ENCODE measurements at regions not wholly inside any gene's neighbourhood (a gene's known extent, or its start where the extent isn't known, plus 50 kb on each side); places are given as distances from the start of the nearest gene placed in this dataset.

DNA sequence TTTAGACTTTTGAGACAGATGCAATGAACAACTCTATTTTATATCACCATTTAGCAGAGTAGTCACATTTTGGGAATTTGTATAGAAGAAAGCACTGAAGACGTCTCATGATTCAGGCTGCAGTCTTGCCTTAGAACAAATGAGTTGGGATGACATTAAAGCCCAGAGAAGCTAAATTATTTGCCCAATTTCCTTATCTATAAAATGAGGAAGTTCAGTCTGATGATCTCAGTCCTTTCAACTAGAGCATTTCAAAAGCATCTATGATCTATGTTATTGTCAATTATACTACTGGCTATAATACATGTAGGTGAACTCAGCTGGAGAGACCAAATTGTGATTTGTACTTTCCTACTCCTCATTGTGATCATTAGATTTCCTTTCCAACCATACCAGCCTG is 154.1 kb downstream of the OSTF1 start:
- Histone ChIP-seq H3K27me3 (ENCODE audit: insufficient read depth, low read length) (no peaks in the 10 kb centered on the region), H3K4me2 (ENCODE audit: low read length) (no peak overlapping the region), H3K14ac (ENCODE audit: low read length) (no peak overlapping the region), H3K9ac (ENCODE audit: low read length) (no peak overlapping the region), H4K91ac (ENCODE audit: low read depth, low read length) (no peak overlapping the region), H3K18ac (ENCODE audit: low read length) (no peak overlapping the region), H3K79me1 (ENCODE audit: low read length) (no peaks in the 10 kb centered on the region), H3K4me1 (ENCODE audit: control insufficient read depth in 1 of 2, insufficient read depth in 2 of 2, low read length in 2 of 2) (no peaks in the 10 kb centered on the region), H4K8ac (ENCODE audit: low read depth, low read length) (no peak overlapping the region), H2AFZ (ENCODE audit: insufficient read depth, low read length, poor library complexity) (no peak overlapping the region), H3K4me3 (ENCODE audit: low read depth, low read length) (no peak overlapping the region), H3K36me3 (ENCODE audit: control insufficient read depth in 1 of 2, insufficient read depth in 2 of 2, low read length in 2 of 2) (no peaks in the 10 kb centered on the region), H3K4ac (ENCODE audit: low read depth, low read length) (no peak overlapping the region), H2BK12ac (ENCODE audit: low read length) (no peak overlapping the region), H4K12ac (ENCODE audit: low read depth, low read length) (no peak overlapping the region), H3K23ac (ENCODE audit: low read length) (no peak overlapping the region), H2AK5ac (ENCODE audit: low read length) (no peak overlapping the region), H2BK120ac (ENCODE audit: insufficient read depth, low read length, poor library complexity) (no peak overlapping the region), H3K27ac (ENCODE audit: low read depth, low read length) (no peak overlapping the region), H3K9me3 (ENCODE audit: insufficient read depth, low read depth, low read length) (no peaks in the 10 kb centered on the region), H2BK5ac (ENCODE audit: low read depth, low read length, poor library complexity) (no peak overlapping the region), H3K79me2 (ENCODE audit: control insufficient read depth, insufficient read depth, low read length, poor library complexity) (no peaks in the 10 kb centered on the region)
- no CpG with 5 or more reads among the region's 1 CpG for WGBS (ENCODE audit: extremely low coverage, insufficient coverage, insufficient read length)
- no peak for DNase-seq

DNA sequence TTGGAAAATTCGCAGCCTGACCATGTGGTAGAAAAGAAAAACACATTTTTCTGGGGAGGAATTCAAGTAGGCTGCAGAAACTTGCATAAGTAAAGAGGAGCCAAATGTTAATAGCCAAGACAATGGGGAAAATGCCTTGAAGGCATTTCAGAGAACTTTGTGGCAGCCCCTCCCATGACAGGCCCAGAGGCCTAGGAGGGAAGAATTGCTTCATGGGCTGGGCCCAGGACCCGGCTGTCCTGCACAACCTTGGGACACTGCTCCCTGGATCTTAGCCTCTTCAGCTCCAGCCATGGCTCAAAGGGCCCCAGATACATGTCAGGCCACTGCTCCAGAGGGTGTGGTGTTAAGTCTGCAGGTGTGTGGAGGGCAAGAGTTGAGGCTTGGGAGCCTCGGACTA is 158.6 kb downstream of the OSTF1 start:
- no peak overlapping the region for H3K18ac ChIP-seq (ENCODE audit: low read length)
- no peaks in the 10 kb centered on the region for H3K79me1 ChIP-seq (ENCODE audit: low read length)
- no peak overlapping the region for H2AFZ ChIP-seq (ENCODE audit: insufficient read depth, low read length, poor library complexity)
- no peak overlapping the region for H3K4me2 ChIP-seq (ENCODE audit: low read length)
- no peak overlapping the region for H4K12ac ChIP-seq (ENCODE audit: low read depth, low read length)
- H3K27ac ChIP-seq (ENCODE audit: low read depth, low read length): no peak overlapping the region
- H3K36me3 ChIP-seq (ENCODE audit: control insufficient read depth in 1 of 2, insufficient read depth in 2 of 2, low read length in 2 of 2): no peaks in the 10 kb centered on the region
- H3K4ac ChIP-seq (ENCODE audit: low read depth, low read length): no peak overlapping the region
- WGBS (ENCODE audit: extremely low coverage, insufficient coverage, insufficient read length): no CpG with 5 or more reads among the region's 3 CpGs
- peaks cover 4% of the 10 kb centered on the region for H3K9me3 ChIP-seq (ENCODE audit: insufficient read depth, low read depth, low read length)
- H4K8ac ChIP-seq (ENCODE audit: low read depth, low read length): no peak overlapping the region
- H4K91ac ChIP-seq (ENCODE audit: low read depth, low read length): no peak overlapping the region
- no peak overlapping the region for H3K4me3 ChIP-seq (ENCODE audit: low read depth, low read length)
- H3K9ac ChIP-seq (ENCODE audit: low read length): no peak overlapping the region
- DNase-seq: no peak
- H3K14ac ChIP-seq (ENCODE audit: low read length): no peak overlapping the region
- no peak overlapping the region for H2BK12ac ChIP-seq (ENCODE audit: low read length)
- H3K79me2 ChIP-seq (ENCODE audit: control insufficient read depth, insufficient read depth, low read length, poor library complexity): no peaks in the 10 kb centered on the region
- no peak overlapping the region for H2BK5ac ChIP-seq (ENCODE audit: low read depth, low read length, poor library complexity)
- no peaks in the 10 kb centered on the region for H3K4me1 ChIP-seq (ENCODE audit: control insufficient read depth in 1 of 2, insufficient read depth in 2 of 2, low read length in 2 of 2)
- H2AK5ac ChIP-seq (ENCODE audit: low read length): no peak overlapping the region
- no peak overlapping the region for H2BK120ac ChIP-seq (ENCODE audit: insufficient read depth, low read length, poor library complexity)
- H3K27me3 ChIP-seq (ENCODE audit: insufficient read depth, low read length): no peaks in the 10 kb centered on the region
- H3K23ac ChIP-seq (ENCODE audit: low read length): no peak overlapping the region

- Histone ChIP-seq H4K91ac (ENCODE audit: low read depth, low read length) (no peak overlapping the region), H3K27me3 (ENCODE audit: insufficient read depth, low read length) (no peaks in the 10 kb centered on the region), H3K36me3 (ENCODE audit: control insufficient read depth in 1 of 2, insufficient read depth in 2 of 2, low read length in 2 of 2) (no peaks in the 10 kb centered on the region), H3K79me1 (ENCODE audit: low read length) (no peaks in the 10 kb centered on the region), H3K4me2 (ENCODE audit: low read length) (no peak overlapping the region), H3K18ac (ENCODE audit: low read length) (no peak overlapping the region), H3K9me3 (ENCODE audit: insufficient read depth, low read depth, low read length) (peaks cover 7% of the 10 kb centered on the region), H3K14ac (ENCODE audit: low read length) (no peak overlapping the region), H2AK5ac (ENCODE audit: low read length) (no peak overlapping the region), H4K12ac (ENCODE audit: low read depth, low read length) (no peak overlapping the region), H2AFZ (ENCODE audit: insufficient read depth, low read length, poor library complexity) (no peak overlapping the region), H3K27ac (ENCODE audit: low read depth, low read length) (no peak overlapping the region), H2BK5ac (ENCODE audit: low read depth, low read length, poor library complexity) (no peak overlapping the region), H4K8ac (ENCODE audit: low read depth, low read length) (no peak overlapping the region), H3K4me3 (ENCODE audit: low read depth, low read length) (no peak overlapping the region), H3K4me1 (ENCODE audit: control insufficient read depth in 1 of 2, insufficient read depth in 2 of 2, low read length in 2 of 2) (no peaks in the 10 kb centered on the region), H2BK12ac (ENCODE audit: low read length) (no peak overlapping the region), H3K23ac (ENCODE audit: low read length) (no peak overlapping the region), H3K79me2 (ENCODE audit: control insufficient read depth, insufficient read depth, low read length, poor library complexity) (no peaks in the 10 kb centered on the region), H3K9ac (ENCODE audit: low read length) (no peak overlapping the region), H3K4ac (ENCODE audit: low read depth, low read length) (no peak overlapping the region), H2BK120ac (ENCODE audit: insufficient read depth, low read length, poor library complexity) (no peak overlapping the region)
- peak; percentile 42 to 85 for DNase-seq
- no CpG with 5 or more reads among the region's 3 CpGs for whole genome bisulfite sequencing (ENCODE audit: extremely low coverage, insufficient coverage, insufficient read length)
Measured at GRCh38 chr9:75265525-75265972, 177.2 kb downstream of the OSTF1 start.

GRCh38 chr9:75269197-75269596 is 180.9 kb downstream of the OSTF1 start:
- Histone ChIP-seq H3K23ac (ENCODE audit: low read length) (no peak overlapping the region), H3K4me1 (ENCODE audit: control insufficient read depth in 1 of 2, insufficient read depth in 2 of 2, low read length in 2 of 2) (no peaks in the 10 kb centered on the region), H4K8ac (ENCODE audit: low read depth, low read length) (no peak overlapping the region), H3K9ac (ENCODE audit: low read length) (no peak overlapping the region), H3K27ac (ENCODE audit: low read depth, low read length) (no peak overlapping the region), H2AK5ac (ENCODE audit: low read length) (no peak overlapping the region), H2BK5ac (ENCODE audit: low read depth, low read length, poor library complexity) (no peak overlapping the region), H3K36me3 (ENCODE audit: control insufficient read depth in 1 of 2, insufficient read depth in 2 of 2, low read length in 2 of 2) (no peaks in the 10 kb centered on the region), H2BK12ac (ENCODE audit: low read length) (no peak overlapping the region), H3K79me1 (ENCODE audit: low read length) (no peaks in the 10 kb centered on the region), H3K4ac (ENCODE audit: low read depth, low read length) (no peak overlapping the region), H3K14ac (ENCODE audit: low read length) (no peak overlapping the region), H3K4me3 (ENCODE audit: low read depth, low read length) (no peak overlapping the region), H3K27me3 (ENCODE audit: insufficient read depth, low read length) (no peaks in the 10 kb centered on the region), H3K9me3 (ENCODE audit: insufficient read depth, low read depth, low read length) (no peaks in the 10 kb centered on the region), H2AFZ (ENCODE audit: insufficient read depth, low read length, poor library complexity) (no peak overlapping the region), H3K18ac (ENCODE audit: low read length) (no peak overlapping the region), H3K79me2 (ENCODE audit: control insufficient read depth, insufficient read depth, low read length, poor library complexity) (no peaks in the 10 kb centered on the region), H2BK120ac (ENCODE audit: insufficient read depth, low read length, poor library complexity) (no peak overlapping the region), H3K4me2 (ENCODE audit: low read length) (no peak overlapping the region), H4K12ac (ENCODE audit: low read depth, low read length) (no peak overlapping the region), H4K91ac (ENCODE audit: low read depth, low read length) (no peak overlapping the region)
- WGBS (ENCODE audit: extremely low coverage, insufficient coverage, insufficient read length): no CpG with 5 or more reads among the region's 5 CpGs
- no peak for DNase-seq

Data from trophoblast cell (in vitro differentiated cells and primary cell).